Transverse colon (tissue), 4 donors: ENCODE measurements at regions not wholly inside any gene's neighbourhood (a gene's known extent, or its start where the extent isn't known, plus 50 kb on each side); places are given as distances from the start of the nearest gene placed in this dataset.
"Not testable (repeated sequence)": the region's sequence is repeated elsewhere in the genome, so short reads cannot be mapped to it uniquely, and the experiment has no call there.

Experiments used
- DNase-seq: peaks from one replicate; pipeline ENCODE4 v3.0.0-alpha.2; 2019
- H3K27ac ChIP-seq, 4 donors: fragments of 200-600 bp; sonication (generic); 2 replicates each; pipeline ENCODE4 v1.5.1; 2016 to 2018; ENCODE audit warnings: inconsistent platforms in 4 of 4
- H3K27me3 ChIP-seq: fragments of 200-600 bp; sonication (generic); 2 replicates; pipeline ENCODE4 v1.5.1; 2017; ENCODE audit warnings: inconsistent platforms
- H3K36me3 ChIP-seq, 4 donors: fragments of 200-600 bp; sonication (generic); 2 replicates each; pipeline ENCODE4 v1.5.1; 2017 to 2019; ENCODE audit warnings: inconsistent platforms in 4 of 4
- H3K4me1 ChIP-seq, 4 donors: fragments of 200-600 bp; sonication (generic); 2 replicates each; pipeline ENCODE4 v1.5.1; 2017 to 2020; ENCODE audit warnings: inconsistent platforms in 4 of 4
- H3K4me3 ChIP-seq, 4 donors: fragments of 200-600 bp; sonication (generic); 1 replicate in 1 of 4; 2 replicates in 3 of 4; pipeline versions ENCODE4 v1.5.1 to v1.6.1; 2017 to 2019; ENCODE audit warnings: inconsistent platforms in 4 of 4
- H3K9me3 ChIP-seq, 2 donors: fragments of 200-600 bp; sonication (generic); 2 replicates each; pipeline ENCODE4 v1.5.1; 2017 to 2019; ENCODE audit warnings: inconsistent platforms in 2 of 2
- CTCF ChIP-seq, 5 experiments: fragments of 200-600 bp in 3 of 5; fragments of 450-650 bp in 2 of 5; sonication (generic) in 3 of 5; IDR thresholded peaks; 1 replicate in 2 of 5; 2 replicates in 3 of 5; pipeline ENCODE4 v1.5.1; 2016 to 2017; ENCODE audit warnings: antibody characterized with exemption in 5 of 5, inconsistent platforms in 3 of 5, mild to moderate bottlenecking in 2 of 5, moderate library complexity in 1 of 5
- EP300 ChIP-seq: sonication (generic); formaldehyde crosslinking; IDR thresholded peaks from one replicate; pipeline ENCODE4 v1.6.1; 2017; ENCODE audit warnings: antibody characterized with exemption, low read depth
- POLR2A ChIP-seq: fragments of 450-650 bp; IDR thresholded peaks from one replicate; pipeline ENCODE4 v1.6.1; 2016; ENCODE audit warnings: antibody characterized with exemption, mild to moderate bottlenecking, moderate library complexity
- POLR2AphosphoS5 ChIP-seq, 3 donors: sonication (generic); formaldehyde crosslinking; IDR thresholded peaks; one replicate each; pipeline ENCODE4 v1.6.1; 2016; ENCODE audit warnings: antibody characterized with exemption in 3 of 3
- WGBS, 2 donors: methylation state at CpG; one replicate each; pipeline ENCODE4 v1.1.5; 2018; ENCODE audit warnings: low coverage in 1 of 2; 5-methylcytosine and 5-hydroxymethylcytosine counted together
- in situ Hi-C, 4 donors: fragments of 200-750 bp; cut with MboI; loops; one replicate each; pipeline versions ENCODE4 v1.15.0 to v1.15.1; 2017; ENCODE audit warnings: low sequenced_read_pairs in 3 of 4, low pct_ligation_motif_present in 1 of 4, low pct_unique_long_range_greater_than_20kb in 1 of 4
- intact Hi-C: fragments of 100-400 bp; cut with DNase I; formaldehyde crosslinking; loops from one replicate; pipeline ENCODE4 v1.15.1; 2023; ENCODE audit warnings: low total_unique reads

DNA sequence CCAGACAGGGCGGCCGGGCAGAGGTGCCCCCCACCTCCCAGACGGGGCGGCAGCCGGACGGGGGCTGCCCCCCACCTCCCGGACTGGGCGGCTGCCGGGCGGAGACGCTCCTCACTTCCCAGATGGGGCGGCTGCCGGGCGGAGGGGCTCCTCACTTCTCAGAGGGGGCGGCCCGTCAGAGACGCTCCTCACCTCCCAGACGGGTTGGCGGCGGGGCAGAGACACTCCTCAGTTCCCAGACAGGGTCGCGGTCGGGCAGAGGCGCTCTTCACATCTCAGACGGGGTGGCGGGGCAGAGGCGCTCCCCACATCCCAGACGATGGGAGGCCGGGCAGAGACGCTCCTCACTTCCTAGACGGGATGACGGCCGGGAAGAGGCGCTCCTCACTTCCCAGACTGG, 68.5 kb upstream of the GPC4 start:
- H3K36me3 ChIP-seq, H3K4me1 ChIP-seq, H3K27ac ChIP-seq, H3K4me3 ChIP-seq, H3K27me3 ChIP-seq, H3K9me3 ChIP-seq, intact Hi-C loops, DNase-seq: not testable (repeated sequence)
- in situ Hi-C loops, result loop anchor here in 1 of 4 donors (25.0 kb wide), 1 partner anchor 146 kb away; no protein-coding TSS in a partner anchor
- WGBS, 2 donors, result 97% methylated on average over 34 of the region's 34 CpGs; no CpG with 5 or more reads in 1 of the 2 donors

DNA sequence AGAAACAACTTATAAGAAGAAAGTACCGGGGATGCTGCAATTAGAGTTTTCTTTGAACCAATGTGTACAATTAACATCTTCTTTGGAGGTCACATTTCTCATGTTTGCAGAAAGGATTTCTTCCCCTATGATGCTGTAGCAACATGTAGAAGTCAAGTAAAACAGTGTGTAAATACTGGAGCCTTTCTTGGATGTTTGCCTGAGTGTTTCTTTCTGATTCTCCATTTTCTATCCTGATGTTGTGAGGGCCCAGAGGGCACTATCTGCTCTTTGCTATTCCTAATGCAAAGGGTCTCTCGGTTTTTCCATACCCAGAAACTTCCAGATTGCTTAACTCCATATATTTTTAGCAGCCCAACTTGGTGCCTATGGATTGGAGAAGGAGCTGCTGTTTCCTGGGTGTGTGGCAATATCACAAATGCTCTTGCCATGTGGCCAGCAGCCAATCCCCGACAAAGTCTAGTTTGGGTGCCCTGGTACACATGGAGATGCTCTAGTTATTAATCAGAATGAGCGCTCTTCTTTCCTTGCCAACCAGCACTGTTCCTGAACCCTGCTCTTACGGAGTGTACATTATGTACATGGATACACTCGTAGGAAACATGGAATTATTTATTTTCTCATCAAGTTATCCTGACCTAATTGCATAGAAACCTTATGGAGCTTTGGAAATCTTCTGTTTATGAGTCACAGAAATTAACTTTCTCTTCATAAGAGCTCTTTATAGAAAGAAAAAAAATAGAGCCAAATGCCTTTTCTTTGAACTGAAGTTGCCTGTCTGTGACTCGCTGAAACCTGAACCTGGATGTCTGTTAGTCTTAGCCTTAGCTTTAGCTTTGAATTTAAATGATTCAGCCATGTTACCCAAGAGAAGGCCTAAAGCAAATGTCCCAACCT, 67.0 kb upstream of the GPC4 start:
- H3K36me3 ChIP-seq, result no peaks in the 10 kb centered on the region
- in situ Hi-C loops (loop anchor here in 1 of 4 donors (25.0 kb wide), 1 partner anchor 145 kb away; no protein-coding TSS in a partner anchor), intact Hi-C loops (no loop called here)
- TF ChIP-seq POLR2AphosphoS5 (IDR thresholded peaks at IDR 0.05) (no peak), POLR2A (no peak), EP300 (no peak), CTCF (IDR thresholded peaks at IDR 0.05) (no peak)
- peak overlapping the region; percentile 9 to 40 (median 26) for H3K27ac ChIP-seq
- no peak overlapping the region for H3K4me3 ChIP-seq
- H3K27me3 ChIP-seq, result no peaks in the 10 kb centered on the region
- peak; percentile 36 for DNase-seq
- 67% methylated on average over 7 of the region's 7 CpGs; no CpG with 5 or more reads in 1 of the 2 donors for WGBS, 2 donors
- H3K4me1 ChIP-seq, result no peaks in the 10 kb centered on the region
- no peaks in the 10 kb centered on the region for H3K9me3 ChIP-seq

- DNase-seq, result no peak
- intact Hi-C loops (no loop called here), in situ Hi-C loops (loop anchor here in 1 of 4 donors (25.0 kb wide), 1 partner anchor 141 kb away; no protein-coding TSS in a partner anchor)
- TF ChIP-seq POLR2AphosphoS5 (IDR thresholded peaks at IDR 0.05) (no peak), EP300 (no peak), CTCF (IDR thresholded peaks at IDR 0.05) (no peak), POLR2A (no peak)
- H3K9me3 ChIP-seq, result no peaks in the 10 kb centered on the region
- no peaks in the 10 kb centered on the region for H3K27me3 ChIP-seq
- 17 to 68% methylated on average over 1 to 4 of the region's 4 CpGs for WGBS, 2 donors
- H3K4me1 ChIP-seq, result no peaks in the 10 kb centered on the region
- H3K36me3 ChIP-seq, result no peaks in the 10 kb centered on the region
- no peak overlapping the region for H3K4me3 ChIP-seq
- peak overlapping the region in 1 of 4 donors; percentile 63 for H3K27ac ChIP-seq
These were observed 62.7 kb upstream of the GPC4 start for GRCh38 chrX:133477986-133478385.

DNA sequence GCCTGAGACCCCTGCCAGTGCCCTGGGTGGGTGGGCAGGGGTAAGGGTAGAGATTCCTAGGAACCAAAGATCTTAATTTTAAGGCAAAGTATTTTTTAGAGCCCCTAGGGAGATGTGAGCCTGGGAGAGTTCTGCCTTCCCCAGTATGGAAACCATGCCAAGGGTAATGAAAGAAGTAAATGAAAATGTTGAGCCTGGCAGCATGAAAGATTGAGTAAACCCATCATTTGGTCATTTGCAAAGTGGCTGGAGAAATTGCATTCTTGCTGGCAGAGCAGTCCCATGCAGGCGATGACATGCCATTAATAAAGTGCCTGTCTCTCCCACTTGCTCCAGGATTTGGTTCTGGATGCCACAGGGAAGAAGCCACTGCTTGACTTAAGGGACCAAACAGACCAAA, 60.7 kb upstream of the GPC4 start:
- intact Hi-C loops, result no loop called here
- TF ChIP-seq EP300, result no peak
- no peak for TF ChIP-seq POLR2A
- TF ChIP-seq POLR2AphosphoS5 (IDR thresholded peaks at IDR 0.05), result no peak
- TF ChIP-seq CTCF (IDR thresholded peaks at IDR 0.05), result no peak
- H3K4me1 ChIP-seq, result no peaks in the 10 kb centered on the region
- H3K27me3 ChIP-seq, result no peaks in the 10 kb centered on the region
- in situ Hi-C loops, result loop anchor here in 1 of 4 donors (25.0 kb wide), 1 partner anchor 139 kb away; no protein-coding TSS in a partner anchor
- H3K27ac ChIP-seq, result peak overlapping the region in 1 of 4 donors; percentile 33
- no peaks in the 10 kb centered on the region for H3K36me3 ChIP-seq
- 91% methylated on average over 1 of the region's 1 CpG; no CpG with 5 or more reads in 1 of the 2 donors for WGBS, 2 donors
- no peak overlapping the region for H3K4me3 ChIP-seq
- no peak for DNase-seq
- no peaks in the 10 kb centered on the region for H3K9me3 ChIP-seq
